ENCODE measurements at regions not wholly inside any gene's neighbourhood (a gene's known extent, or its start where the extent isn't known, plus 50 kb on each side); places are given as distances from the start of the nearest gene placed in this dataset.

DNA sequence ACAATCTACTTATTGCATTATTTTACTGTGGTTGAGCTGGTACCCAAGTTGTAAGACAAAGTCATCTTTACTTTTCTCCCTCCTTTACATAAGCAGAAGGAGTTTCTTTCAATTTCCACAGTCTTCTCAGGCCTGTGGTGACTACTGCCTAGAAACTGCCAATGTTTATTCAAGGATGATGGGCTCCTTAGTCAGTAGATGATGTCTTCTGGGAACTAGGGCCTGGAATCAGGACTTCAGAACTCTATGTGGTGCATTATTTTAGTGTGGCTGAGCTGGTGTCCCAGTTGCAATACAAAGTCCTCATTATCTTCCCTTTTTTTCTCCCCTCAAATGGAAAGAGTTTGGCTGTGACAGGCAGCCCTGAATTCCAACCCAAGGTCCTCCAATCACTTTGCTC is 1762.5 kb downstream of the SI start:
- Histone ChIP-seq H3K4me1 (ENCODE audit: low read depth) (no peaks in the 10 kb centered on the region), H3K36me3 (ENCODE audit: low read depth) (no peaks in the 10 kb centered on the region), H3K4me3 (no peak overlapping the region), H3K9me3 (peaks cover 16% of the 10 kb centered on the region)
- TF ChIP-seq, protein P1, sequence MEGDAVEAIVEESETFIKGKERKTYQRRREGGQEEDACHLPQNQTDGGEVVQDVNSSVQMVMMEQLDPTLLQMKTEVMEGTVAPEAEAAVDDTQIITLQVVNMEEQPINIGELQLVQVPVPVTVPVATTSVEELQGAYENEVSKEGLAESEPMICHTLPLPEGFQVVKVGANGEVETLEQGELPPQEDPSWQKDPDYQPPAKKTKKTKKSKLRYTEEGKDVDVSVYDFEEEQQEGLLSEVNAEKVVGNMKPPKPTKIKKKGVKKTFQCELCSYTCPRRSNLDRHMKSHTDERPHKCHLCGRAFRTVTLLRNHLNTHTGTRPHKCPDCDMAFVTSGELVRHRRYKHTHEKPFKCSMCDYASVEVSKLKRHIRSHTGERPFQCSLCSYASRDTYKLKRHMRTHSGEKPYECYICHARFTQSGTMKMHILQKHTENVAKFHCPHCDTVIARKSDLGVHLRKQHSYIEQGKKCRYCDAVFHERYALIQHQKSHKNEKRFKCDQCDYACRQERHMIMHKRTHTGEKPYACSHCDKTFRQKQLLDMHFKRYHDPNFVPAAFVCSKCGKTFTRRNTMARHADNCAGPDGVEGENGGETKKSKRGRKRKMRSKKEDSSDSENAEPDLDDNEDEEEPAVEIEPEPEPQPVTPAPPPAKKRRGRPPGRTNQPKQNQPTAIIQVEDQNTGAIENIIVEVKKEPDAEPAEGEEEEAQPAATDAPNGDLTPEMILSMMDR (IDR thresholded peaks at IDR 0.05): no peak
- no peak for ATAC-seq
- DNase-seq: no peak
- intact Hi-C loops (cut with DNase I, micrococcal nuclease): no loop called here

DNA sequence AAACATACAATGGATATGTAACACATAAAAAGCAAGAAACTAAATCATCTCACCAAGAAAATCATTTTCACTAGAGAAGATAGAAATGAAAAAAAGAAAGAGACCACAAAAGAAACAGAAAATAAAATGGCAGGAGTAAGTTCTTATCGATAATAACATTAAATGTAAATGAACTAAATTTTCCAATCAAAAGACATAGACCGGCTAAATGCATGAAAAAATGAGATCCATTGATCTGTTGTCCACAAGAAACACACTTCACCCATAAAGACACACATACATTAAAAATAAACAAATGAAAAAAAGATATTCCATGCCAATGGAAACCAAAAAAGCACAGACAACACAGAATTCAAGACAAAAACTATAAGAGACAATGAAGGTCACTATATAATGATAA is 1771.9 kb downstream of the SI start:
- DNase-seq (no peak), ATAC-seq (no peak)
- Histone ChIP-seq H3K9me3 (peaks cover 40% of the 10 kb centered on the region), H3K4me1 (ENCODE audit: low read depth) (no peaks in the 10 kb centered on the region), H3K4me3 (no peak overlapping the region), H3K36me3 (ENCODE audit: low read depth) (no peaks in the 10 kb centered on the region)
- intact Hi-C loops (cut with DNase I, micrococcal nuclease): no loop called here
- TF ChIP-seq, protein P1 (IDR thresholded peaks at IDR 0.05): no peak

DNA sequence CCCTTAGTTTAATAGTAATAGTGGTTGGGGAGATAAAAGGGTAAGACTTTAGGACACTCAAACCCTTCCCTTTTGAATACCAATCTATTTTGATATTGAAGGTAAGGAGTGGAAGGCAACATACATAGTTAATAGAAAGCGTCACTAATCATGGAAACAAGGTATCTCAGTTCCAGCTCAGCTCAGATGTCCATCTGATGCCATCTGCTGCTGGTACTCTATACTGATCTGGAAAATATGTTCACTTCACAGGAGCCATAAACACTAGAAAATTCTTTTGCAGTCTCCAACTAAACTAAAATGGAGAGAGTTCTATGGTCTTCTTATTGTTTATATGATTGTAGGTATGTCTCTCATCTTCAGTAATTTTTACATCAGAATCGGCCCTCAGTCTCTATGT is 1777.1 kb downstream of the OTOL1 start:
- intact Hi-C loops (cut with DNase I, micrococcal nuclease): no loop called here

DNA sequence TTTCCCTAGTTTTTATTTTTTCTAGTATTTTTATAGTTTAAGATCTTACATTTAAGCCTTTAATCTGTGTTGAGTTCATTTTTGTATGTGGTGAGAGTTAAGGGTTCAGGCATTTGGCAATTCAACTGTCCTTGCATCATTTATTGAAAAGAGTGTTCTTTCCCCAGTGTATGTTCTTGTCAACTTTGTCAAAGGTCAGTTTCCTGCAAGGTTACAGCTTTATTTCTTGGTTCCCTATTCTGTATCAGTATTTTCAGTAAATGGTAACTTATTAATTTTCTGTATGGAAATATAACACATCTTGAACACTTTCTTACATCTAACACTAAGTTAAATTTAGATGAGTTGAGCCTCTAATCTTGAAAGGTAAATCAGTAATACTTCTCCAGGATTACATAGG is 1770.1 kb downstream of the OTOL1 start:
- ATAC-seq (no peak), DNase-seq (no peak)
- intact Hi-C loops (cut with DNase I, micrococcal nuclease): no loop called here
- no peaks in the 10 kb centered on the region for H3K4me1 ChIP-seq (ENCODE audit: low read depth)
- no peak overlapping the region for H3K4me3 ChIP-seq
- H3K9me3 ChIP-seq: no peaks in the 10 kb centered on the region
- H3K36me3 ChIP-seq (ENCODE audit: low read depth): no peaks in the 10 kb centered on the region
- TF ChIP-seq, protein P1 (IDR thresholded peaks at IDR 0.05): no peak

More for the DNA sequence above, 1777.1 kb downstream of the OTOL1 start:
- no peak overlapping the region for H3K4me3 ChIP-seq
- H3K4me1 ChIP-seq (ENCODE audit: low read depth): no peaks in the 10 kb centered on the region
- ATAC-seq (no peak), DNase-seq (no peak)
- TF ChIP-seq, protein P1 (IDR thresholded peaks at IDR 0.05): no peak
- no peaks in the 10 kb centered on the region for H3K36me3 ChIP-seq (ENCODE audit: low read depth)
- no peaks in the 10 kb centered on the region for H3K9me3 ChIP-seq

DNA sequence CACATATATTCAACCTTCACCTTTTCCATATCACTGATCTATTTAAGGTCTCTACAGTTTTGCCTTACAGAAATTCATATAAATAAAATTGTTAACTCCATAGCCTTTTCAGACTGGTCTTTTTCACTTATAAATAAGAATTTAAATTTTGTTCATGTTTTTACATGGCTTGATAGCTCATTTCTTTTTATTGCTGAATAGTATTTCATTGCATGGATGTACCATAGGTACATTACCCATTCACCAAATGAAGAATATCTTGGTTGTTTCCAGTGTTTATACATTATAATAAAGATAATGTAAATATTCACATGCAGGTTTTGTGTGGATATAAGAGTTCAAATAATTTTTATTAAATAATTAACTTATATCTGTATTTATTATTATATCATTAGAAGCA is 1765.0 kb downstream of the OTOL1 start:
- ATAC-seq (no peak), DNase-seq (no peak)
- Histone ChIP-seq H3K4me3 (no peak overlapping the region), H3K9me3 (peaks cover 4% of the 10 kb centered on the region), H3K36me3 (ENCODE audit: low read depth) (no peaks in the 10 kb centered on the region), H3K4me1 (ENCODE audit: low read depth) (no peaks in the 10 kb centered on the region)
- intact Hi-C loops (cut with DNase I, micrococcal nuclease): no loop called here
- TF ChIP-seq, protein P1 (IDR thresholded peaks at IDR 0.05): no peak

DNA sequence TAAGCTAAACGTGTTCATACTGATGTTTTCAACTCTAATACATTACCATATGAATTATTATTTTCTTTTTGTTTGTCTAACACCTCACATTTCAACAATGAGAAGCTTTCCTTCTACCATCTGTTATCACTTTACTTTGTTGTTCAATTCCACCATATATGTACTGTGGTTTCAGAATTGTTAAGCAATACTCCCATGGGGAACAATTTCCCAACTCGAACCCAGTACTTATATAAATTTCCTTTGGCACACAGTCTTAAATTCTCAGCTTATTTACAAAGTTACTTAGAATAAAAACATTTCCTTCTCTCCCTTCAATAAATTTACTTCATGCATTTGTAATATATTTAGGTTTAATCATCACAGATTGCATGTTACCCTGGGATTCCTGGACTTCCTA is 1764.4 kb downstream of the OTOL1 start:
- intact Hi-C loops (cut with DNase I, micrococcal nuclease): no loop called here
- TF ChIP-seq, protein P1 (IDR thresholded peaks at IDR 0.05): no peak
- Histone ChIP-seq H3K36me3 (ENCODE audit: low read depth) (no peaks in the 10 kb centered on the region), H3K4me1 (ENCODE audit: low read depth) (no peaks in the 10 kb centered on the region), H3K9me3 (peaks cover 4% of the 10 kb centered on the region), H3K4me3 (no peak overlapping the region)
- DNase-seq: no peak
- ATAC-seq: no peak
